Neural cell (in vitro differentiated cells): ENCODE measurements at regions not wholly inside any gene's neighbourhood (a gene's known extent, or its start where the extent isn't known, plus 50 kb on each side); places are given as distances from the start of the nearest gene placed in this dataset.
"Not testable (repeated sequence)": the region's sequence is repeated elsewhere in the genome, so short reads cannot be mapped to it uniquely, and the experiment has no call there.

Source experiments
- CTCF ChIP-seq: fragments of 450-650 bp; IDR thresholded peaks from 2 replicates; pipeline ENCODE4 v1.5.1; 2014; ENCODE audit warnings: antibody characterized with exemption, mild to moderate bottlenecking, moderate library complexity; ENCODE audit not compliant: poor library complexity, severe bottlenecking
- EZH2 ChIP-seq: fragments of 200-600, 300-800 bp; shearing (Covaris generic), sonication (generic); IDR thresholded peaks from 2 replicates; pipeline ENCODE4 v1.6.1; 2014; ENCODE audit warnings: antibody characterized with exemption, low read length, borderline replicate concordance, mild to moderate bottlenecking; ENCODE audit not compliant: insufficient read depth, poor library complexity, severe bottlenecking

DNA sequence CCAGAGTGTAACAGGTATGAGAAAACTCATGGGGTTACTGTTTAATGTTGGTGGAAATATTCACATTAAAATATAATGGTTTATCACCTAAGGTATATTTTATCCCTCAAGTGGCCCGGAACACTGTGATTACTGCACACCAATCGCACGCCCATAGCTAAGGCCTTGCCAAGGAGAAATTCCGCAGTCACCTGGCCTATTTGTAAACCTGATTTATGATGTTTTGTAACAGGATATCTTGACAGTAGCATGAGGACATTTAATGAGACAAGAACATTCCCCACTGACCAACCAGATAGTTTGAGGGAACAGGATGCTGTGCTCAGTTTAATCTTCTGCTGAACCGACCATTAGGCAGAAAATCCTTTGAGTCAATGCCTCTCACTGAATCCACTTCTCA is 61.7 kb upstream of the ROPN1B start:
- TF ChIP-seq CTCF, EZH2: not testable (repeated sequence)
